ENCODE measurements at regions not wholly inside any gene's neighbourhood (a gene's known extent, or its start where the extent isn't known, plus 50 kb on each side); places are given as distances from the start of the nearest gene placed in this dataset.

DNA sequence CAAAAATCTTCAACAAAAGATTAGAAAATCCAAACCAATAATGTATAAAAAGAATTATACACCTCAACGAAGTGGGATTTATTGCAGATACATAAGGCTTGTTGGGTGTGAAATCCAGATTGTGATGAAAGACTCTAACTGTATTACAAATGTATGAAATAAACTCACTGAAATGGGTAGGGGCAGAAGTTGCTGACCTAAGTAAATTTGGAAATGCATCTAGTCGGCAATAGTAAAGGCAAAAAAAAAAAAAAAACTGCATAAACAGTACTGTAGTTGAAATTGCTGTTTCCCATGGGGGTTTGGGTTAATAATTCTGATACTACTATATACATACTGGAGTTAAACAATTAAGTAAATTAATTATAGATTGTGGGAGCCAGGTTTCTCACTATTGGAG, 130.7 kb upstream of the MAGEB18 start:
- no peak overlapping the region for H3K9ac ChIP-seq (ENCODE audit: low read length)
- H3K9me3 ChIP-seq (ENCODE audit: low read length) = no peaks in the 10 kb centered on the region
- no peaks in the 10 kb centered on the region for H3K79me2 ChIP-seq (replicated peaks; ENCODE audit: insufficient read depth, low read length)
- no peak overlapping the region for H3K27ac ChIP-seq (ENCODE audit: low read length)
- H3K4me2 ChIP-seq (ENCODE audit: low read length) = no peak overlapping the region
- no peaks in the 10 kb centered on the region for H3F3A ChIP-seq (ENCODE audit: insufficient read depth, low read length, poor library complexity, severe bottlenecking)
- TF ChIP-seq EP300 (conservative IDR thresholded peaks at IDR 0.05; ENCODE audit: poor library complexity, severe bottlenecking) (no peak), REST (IDR thresholded peaks at IDR 0.05; ENCODE audit: borderline replicate concordance) (no peak), TAF1 (IDR thresholded peaks at IDR 0.05; ENCODE audit: low read depth) (no peak), CTCF (IDR thresholded peaks at IDR 0.05; ENCODE audit: poor library complexity, severe bottlenecking) (no peak), RAD21 (conservative IDR thresholded peaks at IDR 0.05) (no peak), SMC3 (conservative IDR thresholded peaks at IDR 0.05; ENCODE audit: poor library complexity) (no peak), MXI1 (conservative IDR thresholded peaks at IDR 0.05; ENCODE audit: poor library complexity, severe bottlenecking) (no peak), EZH2 (IDR thresholded peaks at IDR 0.05; ENCODE audit: borderline replicate concordance, insufficient read depth, low read length, poor library complexity, severe bottlenecking) (no peak), POLR2AphosphoS5 (IDR thresholded peaks at IDR 0.05) (no peak)
- H3K4me3 ChIP-seq (ENCODE audit: low read length) = no peak overlapping the region
- no peaks in the 10 kb centered on the region for H3K9me2 ChIP-seq (ENCODE audit: insufficient read depth, low read length)
- no peaks in the 10 kb centered on the region for H3K27me3 ChIP-seq (ENCODE audit: insufficient read depth, low read depth, low read length)
- no peak overlapping the region for H2AFZ ChIP-seq (ENCODE audit: low read depth, low read length)
- H3K36me3 ChIP-seq (ENCODE audit: insufficient read depth, low read length) = no peaks in the 10 kb centered on the region
- H4K20me1 ChIP-seq (ENCODE audit: insufficient read depth) = no peaks in the 10 kb centered on the region

- H3K4me2 ChIP-seq (ENCODE audit: low read length) = no peak overlapping the region
- no peaks in the 10 kb centered on the region for H3K79me2 ChIP-seq (replicated peaks; ENCODE audit: insufficient read depth, low read length)
- no peaks in the 10 kb centered on the region for H3K9me2 ChIP-seq (ENCODE audit: insufficient read depth, low read length)
- H3K27ac ChIP-seq (ENCODE audit: low read length) = no peak overlapping the region
- no peak overlapping the region for H3K4me3 ChIP-seq (ENCODE audit: low read length)
- TF ChIP-seq RAD21 (conservative IDR thresholded peaks at IDR 0.05) = no peak
- TF ChIP-seq SMC3 (conservative IDR thresholded peaks at IDR 0.05; ENCODE audit: poor library complexity) = no peak
- no peaks in the 10 kb centered on the region for H3K9me3 ChIP-seq (ENCODE audit: low read length)
- no peaks in the 10 kb centered on the region for H4K20me1 ChIP-seq (ENCODE audit: insufficient read depth)
- H3K9ac ChIP-seq (ENCODE audit: low read length) = no peak overlapping the region
- no peaks in the 10 kb centered on the region for H3K27me3 ChIP-seq (ENCODE audit: insufficient read depth, low read depth, low read length)
- no peak overlapping the region for H2AFZ ChIP-seq (ENCODE audit: low read depth, low read length)
- no peaks in the 10 kb centered on the region for H3K36me3 ChIP-seq (ENCODE audit: insufficient read depth, low read length)
- no peaks in the 10 kb centered on the region for H3F3A ChIP-seq (ENCODE audit: insufficient read depth, low read length, poor library complexity, severe bottlenecking)
Measured at GRCh38 chrX:26008042-26008441, 130.1 kb upstream of the MAGEB18 start.

DNA sequence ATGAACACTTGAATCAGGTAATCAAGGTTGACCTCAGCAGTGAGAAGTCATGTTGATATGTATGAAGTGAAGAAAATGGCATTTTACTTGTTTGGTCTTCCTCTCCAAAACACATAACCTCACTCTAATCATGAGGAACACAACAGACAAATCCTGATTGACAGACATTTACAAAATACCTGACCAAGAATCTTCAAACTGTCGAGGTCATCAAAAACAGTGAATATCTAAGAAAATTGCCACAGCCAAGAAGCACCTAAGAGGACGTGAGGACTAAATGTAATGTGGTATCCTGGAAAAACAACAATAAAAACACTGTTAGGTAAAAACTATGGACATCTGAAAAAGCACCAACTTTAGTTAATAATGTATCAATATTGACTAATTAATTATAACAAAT, 129.5 kb upstream of the MAGEB18 start:
- Histone ChIP-seq H3F3A (ENCODE audit: insufficient read depth, low read length, poor library complexity, severe bottlenecking) (no peaks in the 10 kb centered on the region), H3K4me2 (ENCODE audit: low read length) (no peak overlapping the region), H3K27ac (ENCODE audit: low read length) (no peak overlapping the region), H3K4me3 (ENCODE audit: low read length) (no peak overlapping the region), H4K20me1 (ENCODE audit: insufficient read depth) (no peaks in the 10 kb centered on the region), H3K9me2 (ENCODE audit: insufficient read depth, low read length) (no peaks in the 10 kb centered on the region), H3K9me3 (ENCODE audit: low read length) (no peaks in the 10 kb centered on the region), H2AFZ (ENCODE audit: low read depth, low read length) (no peak overlapping the region), H3K36me3 (ENCODE audit: insufficient read depth, low read length) (no peaks in the 10 kb centered on the region), H3K27me3 (ENCODE audit: insufficient read depth, low read depth, low read length) (no peaks in the 10 kb centered on the region), H3K9ac (ENCODE audit: low read length) (no peak overlapping the region), H3K79me2 (replicated peaks; ENCODE audit: insufficient read depth, low read length) (no peaks in the 10 kb centered on the region)
- TF ChIP-seq RAD21 (conservative IDR thresholded peaks at IDR 0.05) (no peak), REST (IDR thresholded peaks at IDR 0.05; ENCODE audit: borderline replicate concordance) (no peak), CTCF (IDR thresholded peaks at IDR 0.05; ENCODE audit: poor library complexity, severe bottlenecking) (no peak), SMC3 (conservative IDR thresholded peaks at IDR 0.05; ENCODE audit: poor library complexity) (no peak), TAF1 (IDR thresholded peaks at IDR 0.05; ENCODE audit: low read depth) (no peak)

Data from neural cell (in vitro differentiated cells).